GM12875 (cell line): ENCODE measurements at regions not wholly inside any gene's neighbourhood (a gene's known extent, or its start where the extent isn't known, plus 50 kb on each side); places are given as distances from the start of the nearest gene placed in this dataset.

Source experiments
- H3K4me3 ChIP-seq: one replicate; pipeline ENCODE4 v1.5.1; 2011; ENCODE audit warnings: low read depth, low read length, control low read depth
- CTCF ChIP-seq: IDR thresholded peaks from 2 replicates; pipeline ENCODE4 v1.5.1; 2011; ENCODE audit warnings: low read depth, mild to moderate bottlenecking, control low read depth, inconsistent platforms, low read length, moderate library complexity, borderline replicate concordance; ENCODE audit not compliant: insufficient read depth

DNA sequence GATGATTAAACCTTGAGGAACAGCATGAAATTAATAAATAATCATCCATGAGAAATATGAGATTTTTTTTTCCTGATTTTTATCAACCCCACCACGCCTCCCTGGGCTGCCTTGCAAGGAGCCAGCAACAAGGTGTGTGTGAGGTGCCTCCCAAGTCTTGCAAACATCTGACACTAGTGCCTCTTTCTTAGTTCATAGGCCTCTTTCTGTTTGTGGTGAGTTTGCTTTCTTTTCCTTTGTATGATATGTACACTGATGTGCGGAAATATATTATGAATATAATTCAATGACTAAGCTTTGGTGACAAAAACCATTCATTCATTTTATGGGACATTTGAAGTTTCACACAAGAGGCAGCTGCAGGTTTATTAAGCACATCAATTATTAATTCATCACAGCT lies 63.2 kb upstream of the SYNDIG1 start:
- no peak overlapping the region for H3K4me3 ChIP-seq
- TF ChIP-seq CTCF, result no peak

GRCh38 chr20:24405810-24406209 lies 63.6 kb upstream of the SYNDIG1 start:
- H3K4me3 ChIP-seq, result no peak overlapping the region
- no peak for TF ChIP-seq CTCF

DNA sequence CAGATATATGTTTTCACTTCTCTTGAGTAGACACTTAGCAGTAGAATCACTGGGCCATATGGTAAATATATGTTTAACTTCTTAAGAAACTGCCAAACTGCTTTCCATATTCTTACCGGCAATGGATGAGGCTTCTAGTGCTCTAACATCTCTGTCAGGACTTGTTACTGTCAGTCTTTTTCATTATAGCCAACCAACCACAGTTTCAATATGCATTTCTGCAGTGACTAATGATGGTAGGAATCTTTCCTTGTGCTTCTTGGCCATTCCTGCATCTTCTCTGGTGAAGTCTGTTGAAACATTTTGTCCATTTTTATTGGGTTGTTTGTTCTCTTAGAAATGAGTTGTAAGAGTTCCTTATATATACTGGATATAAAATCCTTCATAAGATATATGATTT lies 66.0 kb upstream of the SYNDIG1 start:
- TF ChIP-seq CTCF, result no peak
- H3K4me3 ChIP-seq, result no peak overlapping the region

DNA sequence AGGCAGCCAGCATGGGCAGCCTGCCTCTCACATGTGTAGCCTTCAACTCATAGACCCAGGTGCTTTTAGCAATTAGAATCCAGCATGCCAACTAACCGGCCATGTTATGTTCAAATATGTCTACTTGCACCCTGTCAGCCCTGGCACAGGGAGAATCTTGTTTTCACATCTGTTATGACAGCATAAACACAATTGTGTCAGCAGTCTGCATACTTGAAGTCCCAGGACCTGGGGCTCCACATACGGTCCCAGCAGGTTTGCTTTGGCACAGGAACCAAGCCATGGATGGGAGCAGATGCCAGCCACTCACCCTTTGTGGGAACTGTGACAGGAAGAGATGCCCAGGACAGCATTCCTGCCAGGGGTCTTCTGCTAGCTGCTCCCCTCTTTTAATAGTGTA lies 67.2 kb upstream of the SYNDIG1 start:
- H3K4me3 ChIP-seq, result no peak overlapping the region
- no peak for TF ChIP-seq CTCF

GRCh38 chr20:24395151-24395550 lies 74.3 kb upstream of the SYNDIG1 start:
- H3K4me3 ChIP-seq, result no peak overlapping the region
- no peak for TF ChIP-seq CTCF

DNA sequence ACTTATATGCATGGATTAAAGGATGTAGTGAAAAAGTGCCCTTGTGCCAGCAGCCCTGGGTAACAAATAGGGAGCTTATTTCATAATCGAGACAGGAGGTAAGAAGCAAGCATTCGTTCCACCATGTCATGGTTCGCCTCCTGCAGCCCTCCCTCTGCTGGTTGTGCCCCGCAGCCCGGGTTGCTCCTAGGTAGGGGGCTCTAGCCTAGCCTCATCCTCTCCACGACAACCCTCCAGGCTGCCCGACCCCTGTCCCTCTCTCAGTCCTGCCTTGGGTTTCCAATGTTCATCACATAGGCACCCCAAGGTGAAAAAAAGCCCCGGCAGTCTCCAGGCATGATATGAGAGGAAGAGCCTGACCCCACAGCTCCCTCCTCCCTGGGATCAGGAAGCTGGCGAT lies 75.5 kb upstream of the SYNDIG1 start:
- H3K4me3 ChIP-seq, result no peak overlapping the region
- TF ChIP-seq CTCF, result no peak

- TF ChIP-seq CTCF, result no peak
- H3K4me3 ChIP-seq, result no peak overlapping the region
Measured at GRCh38 chr20:24392612-24393011, 76.8 kb upstream of the SYNDIG1 start.

GRCh38 chr20:24389686-24390085 lies 79.7 kb upstream of the SYNDIG1 start:
- no peak for TF ChIP-seq CTCF
- no peak overlapping the region for H3K4me3 ChIP-seq
